GF-D8 (cell line): ENCODE measurements at regions not wholly inside any gene's neighbourhood (a gene's known extent, or its start where the extent isn't known, plus 50 kb on each side); places are given as distances from the start of the nearest gene placed in this dataset.

Source experiments
- DNase-seq: peaks from one replicate; lab custom pipeline; 2025; lab: John Stamatoyannopoulos, UW

DNA sequence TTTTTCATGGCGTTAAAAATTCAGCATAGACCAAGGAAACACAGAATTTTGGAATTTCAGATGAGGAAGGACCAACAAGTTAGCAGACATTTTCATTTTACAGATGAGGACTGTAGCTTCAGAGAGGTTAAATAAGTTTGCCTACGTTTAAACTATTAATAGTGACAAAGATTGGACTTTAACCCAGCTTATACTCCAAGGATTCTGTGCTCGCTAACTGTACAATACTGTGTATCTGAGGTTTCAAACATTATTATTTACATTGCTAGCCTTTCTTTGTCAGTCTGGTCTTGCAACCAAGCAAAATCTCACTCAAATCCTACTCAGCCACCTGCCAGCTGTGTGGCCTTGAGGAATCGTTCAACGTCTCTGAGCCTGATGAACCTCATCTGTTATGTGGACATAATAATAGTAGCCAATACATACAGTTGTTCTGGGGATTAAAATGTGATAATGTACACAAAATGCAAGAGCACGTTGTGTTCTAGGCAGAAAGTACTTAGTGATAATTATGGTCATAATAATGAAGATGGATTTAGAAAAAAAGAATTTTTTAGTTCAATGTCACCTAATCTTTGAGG is 462.4 kb upstream of the TRIB2 start:
- no peak for DNase-seq

DNA sequence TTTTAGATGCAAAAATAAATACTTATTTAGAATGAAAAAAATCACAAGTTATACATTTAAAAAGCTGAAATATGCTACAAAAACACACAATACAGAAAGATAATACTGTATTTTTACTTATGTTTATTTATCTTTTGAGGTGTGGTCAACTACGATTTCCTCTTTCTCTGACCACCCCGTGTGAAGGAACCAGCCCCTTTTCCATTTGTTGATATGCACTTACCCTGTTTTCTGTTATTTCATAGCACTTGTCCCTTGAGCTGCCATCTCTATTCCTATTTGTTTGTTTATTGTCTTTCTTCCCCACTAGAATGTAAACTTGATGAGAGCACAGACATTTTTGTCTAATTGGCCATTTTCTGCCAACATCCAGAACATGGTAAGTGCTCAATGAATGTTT is 460.5 kb upstream of the TRIB2 start:
- DNase-seq, result no peak

DNA sequence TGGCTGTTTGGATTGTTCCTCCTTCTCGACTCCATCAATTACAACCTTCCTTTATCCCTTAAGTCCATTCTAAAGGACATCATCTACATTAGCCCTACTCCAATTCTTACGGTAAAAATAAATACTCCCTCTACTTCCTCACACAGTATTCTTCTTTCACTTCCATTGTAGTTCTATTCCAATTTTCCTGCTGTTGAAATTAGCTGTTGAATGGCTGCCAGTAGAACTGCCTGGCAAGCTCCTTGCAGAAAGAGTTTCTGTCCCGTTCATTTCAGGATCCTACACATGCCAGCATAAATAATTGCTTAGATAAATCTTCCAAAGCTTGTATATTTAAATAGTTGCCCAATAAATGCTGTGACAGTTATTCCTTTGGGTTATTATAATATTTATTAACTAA is 459.3 kb upstream of the TRIB2 start:
- DNase-seq, result no peak

DNA sequence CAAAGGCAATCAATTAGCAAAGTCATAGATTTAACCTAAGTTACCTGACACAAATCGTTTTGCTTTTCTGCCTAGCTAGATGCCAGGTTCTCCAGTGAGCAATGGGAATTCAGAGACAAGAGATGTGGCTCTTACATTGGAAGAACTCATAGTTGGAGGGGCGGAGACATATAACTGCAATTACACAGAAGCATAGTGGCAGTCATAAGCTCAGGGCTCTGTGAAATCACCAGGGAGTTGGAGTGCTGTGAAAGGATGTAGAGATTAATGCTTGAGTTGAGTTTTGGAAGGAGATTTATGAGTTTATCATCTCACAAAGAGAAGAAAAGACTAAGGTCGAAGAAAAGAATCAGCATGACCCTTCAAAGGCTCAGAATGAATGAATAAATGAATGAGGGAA is 457.2 kb upstream of the TRIB2 start:
- DNase-seq, result no peak

DNA sequence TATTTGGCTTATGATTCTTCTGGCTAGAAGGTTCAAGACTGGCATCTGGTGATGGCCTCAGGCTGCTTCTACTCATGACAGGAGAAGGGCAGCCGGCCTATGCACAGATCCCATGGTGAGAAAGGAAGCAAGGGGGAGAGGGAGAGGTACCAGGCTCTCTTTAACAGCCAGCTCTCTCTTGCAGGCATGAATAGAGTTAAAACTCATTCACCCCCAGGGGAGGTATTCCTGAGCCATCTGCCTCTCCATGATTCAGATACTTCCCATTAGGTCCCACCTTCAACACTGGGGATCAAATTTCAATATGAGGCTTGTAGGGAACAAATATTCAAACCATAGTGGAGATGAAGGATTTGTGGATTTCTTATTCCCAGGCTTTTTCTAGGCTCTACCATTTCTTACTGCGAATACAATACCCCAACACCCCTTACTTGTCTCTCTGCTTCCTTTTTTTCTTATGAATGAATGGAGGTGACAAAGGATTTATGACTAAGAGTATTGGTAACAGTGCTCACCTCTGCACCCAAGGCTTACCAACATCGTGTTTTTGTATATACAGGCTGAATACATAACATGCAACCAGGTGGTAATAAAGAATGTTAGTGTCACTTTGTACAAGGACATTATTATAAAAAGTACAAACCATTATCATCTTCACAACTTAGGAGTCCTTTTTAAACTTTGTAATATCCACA is 454.6 kb upstream of the TRIB2 start:
- DNase-seq, result no peak

DNA sequence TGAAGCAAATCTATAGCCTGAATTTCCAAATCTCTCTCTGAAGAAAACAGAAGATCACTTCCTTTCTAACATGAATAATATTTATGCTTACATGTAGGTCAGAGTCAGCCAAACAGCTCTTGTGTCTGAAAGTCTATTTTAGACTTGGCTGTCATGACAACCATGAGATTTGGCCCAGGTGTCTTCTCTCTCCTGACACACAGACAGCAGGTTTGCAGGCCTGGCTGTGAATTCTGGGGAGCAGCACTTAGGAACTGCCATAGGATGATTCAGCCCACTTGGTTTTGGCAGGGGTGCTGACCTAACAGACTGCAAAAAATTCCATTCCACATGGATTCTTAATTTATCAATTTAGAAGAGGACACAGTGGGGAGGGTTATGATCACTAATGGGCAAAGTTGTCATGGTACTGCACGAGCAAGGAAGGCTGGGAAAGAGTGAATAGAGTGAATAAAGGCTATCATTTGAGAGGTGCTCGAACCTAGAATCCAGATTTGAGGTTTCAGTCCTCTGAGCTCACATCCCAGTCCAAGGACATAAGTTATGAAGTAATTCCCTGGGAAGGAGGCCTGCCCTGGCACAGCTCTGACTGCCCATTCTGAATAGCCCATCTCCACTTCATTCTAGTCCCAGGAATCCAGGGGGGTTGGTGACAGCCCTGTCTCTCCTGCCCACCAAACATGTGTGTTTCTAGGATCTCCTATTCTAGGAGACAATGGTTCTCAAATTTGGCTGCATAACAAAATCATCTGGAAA is 453.9 kb upstream of the TRIB2 start:
- no peak for DNase-seq

DNA sequence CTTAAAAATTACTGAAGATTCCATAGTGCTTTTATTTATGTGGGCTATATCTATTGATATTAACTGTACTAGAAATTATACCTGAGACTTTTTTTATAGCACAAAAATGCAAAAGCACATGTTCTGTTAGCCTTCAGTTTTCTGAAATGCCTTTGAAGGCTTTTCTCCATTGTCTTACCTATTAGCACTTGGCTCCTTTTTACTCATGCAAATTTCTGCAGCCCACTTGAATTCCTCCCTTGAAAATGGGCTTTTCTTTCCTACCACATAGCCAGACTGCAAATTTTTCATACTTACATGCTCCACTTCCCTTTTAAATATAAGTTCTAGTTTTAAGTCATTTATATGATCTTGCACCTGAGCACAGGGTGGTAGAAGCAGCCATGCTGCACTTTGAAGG is 453.0 kb upstream of the TRIB2 start:
- DNase-seq, result no peak

DNA sequence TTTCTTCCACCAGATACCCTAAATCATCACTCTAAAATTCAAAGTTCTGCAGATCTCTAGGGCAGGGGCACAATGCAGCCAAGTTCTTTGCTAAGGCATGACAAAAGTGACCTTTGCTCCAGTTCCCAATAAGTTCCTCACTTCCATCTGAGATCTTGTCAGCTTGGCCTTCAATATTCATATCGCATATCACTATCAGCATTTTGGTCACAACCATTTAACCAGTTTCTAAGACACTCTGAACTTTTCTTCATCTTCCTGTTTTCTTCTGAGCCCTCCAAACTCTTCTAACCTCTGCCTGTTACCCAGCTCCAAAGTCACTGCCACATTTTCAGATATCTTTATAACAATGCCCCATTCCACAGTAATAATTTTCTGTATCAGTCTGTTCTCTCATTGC is 452.6 kb upstream of the TRIB2 start:
- no peak for DNase-seq

DNA sequence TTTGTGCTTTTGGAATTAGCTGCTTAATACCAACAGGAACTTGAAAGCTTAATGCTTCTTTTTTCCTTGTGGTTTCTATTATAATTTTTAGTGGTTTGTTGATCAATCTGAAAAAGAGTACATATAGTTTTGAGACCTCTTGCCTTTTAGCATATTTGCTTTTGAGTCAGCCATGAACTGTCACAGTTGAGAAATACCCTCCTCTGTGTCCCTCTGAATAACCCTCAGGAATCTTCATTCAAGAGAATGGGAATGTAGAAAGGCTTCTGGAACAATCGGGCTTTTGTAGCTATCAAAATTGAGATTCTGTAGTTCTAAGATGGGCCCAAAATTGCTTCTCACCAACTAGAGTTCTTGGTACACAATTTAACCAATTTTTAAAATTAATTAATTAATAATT is 451.1 kb upstream of the TRIB2 start:
- no peak for DNase-seq

DNA sequence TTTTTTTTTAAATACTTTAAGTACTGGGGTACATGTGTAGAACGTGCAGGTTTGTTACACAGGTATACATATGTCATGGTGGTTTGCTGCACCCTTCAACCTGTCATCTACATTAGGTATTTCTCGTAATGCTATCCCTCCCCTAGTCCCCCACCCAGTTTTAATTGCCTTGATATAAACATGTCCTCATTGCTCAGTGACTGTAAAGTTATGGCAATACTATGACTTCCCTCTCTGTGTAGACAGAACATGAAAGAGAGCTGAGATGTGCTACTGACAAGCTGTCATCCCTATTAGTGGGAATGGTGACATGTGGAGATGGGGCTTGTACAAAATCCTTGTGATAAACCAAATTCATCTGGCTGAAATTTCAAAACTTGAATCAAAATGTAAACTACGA is 449.7 kb upstream of the TRIB2 start:
- DNase-seq, result no peak

DNA sequence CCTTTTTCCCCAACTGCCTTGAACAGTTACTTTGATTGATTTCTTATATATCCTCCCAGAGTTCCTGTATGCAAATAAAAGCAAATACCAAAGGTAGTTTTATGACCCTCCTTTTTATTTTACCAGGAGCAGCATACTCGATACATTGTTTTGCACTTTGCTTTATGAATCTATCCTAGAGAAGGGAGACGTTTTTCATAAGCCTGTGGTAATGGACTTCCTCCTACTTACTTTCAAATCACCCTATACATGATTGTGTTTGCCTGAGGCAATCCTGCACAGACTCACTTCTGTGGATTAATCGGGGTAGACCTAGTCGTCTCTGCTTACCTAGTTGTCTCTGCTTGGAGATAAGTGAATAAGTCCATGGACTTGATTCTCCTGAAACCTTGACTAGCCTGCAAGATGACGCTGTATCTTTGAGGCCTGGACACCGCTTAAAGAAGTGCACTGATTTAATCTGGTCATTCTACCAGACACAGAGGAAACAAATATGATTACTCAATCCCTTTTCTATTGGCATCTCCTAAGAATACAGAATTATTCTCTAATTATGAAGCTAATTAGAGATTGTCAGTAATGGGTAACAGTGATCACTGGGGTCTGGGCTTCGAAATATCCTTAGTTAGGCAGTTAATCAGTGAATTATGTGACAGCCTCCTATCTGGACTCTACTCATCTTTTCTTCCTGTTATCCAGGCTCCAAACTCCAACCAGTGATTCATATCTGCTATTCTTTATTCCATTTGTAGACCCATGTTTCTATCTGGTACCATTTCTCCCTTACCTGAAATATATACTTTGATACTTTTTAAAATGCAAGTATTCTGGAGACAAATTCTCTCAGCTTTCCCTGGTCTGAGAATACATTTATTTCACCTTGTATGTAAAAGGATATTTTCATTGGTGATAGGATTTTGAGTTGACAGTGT is 447.4 kb upstream of the TRIB2 start:
- DNase-seq, result no peak

DNA sequence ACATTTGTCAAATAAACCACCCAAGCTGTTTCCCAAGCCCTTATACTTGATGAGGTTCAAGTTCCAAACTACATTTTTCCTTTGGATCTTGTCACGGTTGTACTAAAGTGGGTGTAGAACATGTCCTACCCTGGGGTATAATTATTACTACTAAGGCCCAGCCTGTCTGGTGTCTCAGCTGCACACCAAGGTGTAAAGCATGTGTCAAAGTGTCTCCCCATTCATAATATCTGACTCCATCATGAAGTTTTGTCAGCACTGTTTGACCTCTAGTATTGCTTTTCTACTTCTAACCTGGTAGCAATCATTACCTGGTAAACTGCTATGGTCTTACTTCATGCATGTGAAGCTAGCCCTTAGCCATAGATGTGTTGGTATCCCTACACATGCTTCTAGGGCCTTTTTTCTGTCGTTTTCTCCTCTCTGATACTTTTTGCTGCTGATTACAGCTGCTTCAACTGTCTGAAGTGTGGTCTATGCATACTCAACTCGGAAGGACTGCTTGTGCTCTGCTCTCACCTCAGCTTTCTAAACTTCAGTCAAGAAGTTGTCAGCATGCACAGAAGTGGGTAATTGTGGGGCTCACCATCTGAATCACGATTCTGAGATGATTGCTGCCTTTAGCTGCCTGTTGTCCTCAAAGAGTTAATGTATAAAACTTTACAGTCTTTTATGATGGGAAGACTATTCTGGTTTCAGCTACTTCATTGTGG is 445.7 kb upstream of the TRIB2 start:
- DNase-seq, result no peak

DNA sequence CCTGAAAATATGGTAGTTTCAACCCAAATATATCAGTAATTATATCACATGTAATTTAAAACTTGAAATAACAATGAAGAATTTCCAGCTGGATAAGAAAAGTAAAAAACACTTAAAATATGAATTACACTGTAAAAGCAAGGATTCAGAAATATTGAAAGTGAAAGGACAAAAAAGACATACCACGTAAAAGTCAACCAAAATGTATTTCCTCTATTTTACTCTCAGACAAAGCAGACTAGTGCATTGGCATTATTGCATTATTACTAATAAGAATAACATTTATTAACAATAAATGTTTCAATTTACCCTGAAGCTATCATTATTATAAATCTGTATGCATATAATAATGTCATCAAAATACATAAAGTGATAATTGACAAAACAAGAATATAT is 445.1 kb upstream of the TRIB2 start:
- DNase-seq, result no peak

DNA sequence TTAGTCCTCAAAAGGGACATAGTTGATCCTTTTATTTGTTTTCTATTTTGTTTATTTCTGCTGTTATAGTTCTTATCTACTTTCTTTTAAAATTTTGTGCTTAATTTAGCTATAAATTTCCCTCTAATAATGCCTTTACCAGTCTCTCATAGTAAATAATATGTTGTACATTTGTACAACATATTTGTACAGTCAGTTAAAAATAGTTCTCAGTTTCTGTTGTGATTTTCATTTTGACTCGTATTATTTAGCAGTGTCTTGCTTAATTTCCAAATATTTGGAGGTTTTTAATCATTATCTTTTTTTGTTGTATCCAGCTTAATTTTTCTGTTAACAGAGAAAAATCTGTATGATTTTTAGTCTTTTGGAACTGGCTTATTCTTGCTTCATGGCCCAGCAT is 443.6 kb upstream of the TRIB2 start:
- no peak for DNase-seq

DNA sequence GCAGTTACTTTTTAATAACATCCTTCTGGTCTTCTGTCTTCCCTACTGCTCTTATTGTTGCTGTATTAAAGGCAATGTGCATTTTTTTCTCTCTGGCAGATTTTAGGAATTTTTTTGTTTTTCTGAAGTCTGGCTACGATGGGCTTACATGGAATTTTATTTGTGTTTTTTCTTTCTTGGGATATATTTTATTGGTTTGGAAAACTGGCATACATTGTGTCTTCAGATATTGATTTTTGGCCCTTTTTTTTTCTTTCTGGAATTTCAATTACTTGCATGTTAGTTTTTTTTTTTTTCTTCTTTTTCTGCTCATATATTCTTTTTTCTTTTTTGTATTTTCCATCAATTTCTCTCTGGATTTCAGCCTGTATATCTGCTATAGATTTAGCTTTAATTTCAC is 442.1 kb upstream of the TRIB2 start:
- no peak for DNase-seq

DNA sequence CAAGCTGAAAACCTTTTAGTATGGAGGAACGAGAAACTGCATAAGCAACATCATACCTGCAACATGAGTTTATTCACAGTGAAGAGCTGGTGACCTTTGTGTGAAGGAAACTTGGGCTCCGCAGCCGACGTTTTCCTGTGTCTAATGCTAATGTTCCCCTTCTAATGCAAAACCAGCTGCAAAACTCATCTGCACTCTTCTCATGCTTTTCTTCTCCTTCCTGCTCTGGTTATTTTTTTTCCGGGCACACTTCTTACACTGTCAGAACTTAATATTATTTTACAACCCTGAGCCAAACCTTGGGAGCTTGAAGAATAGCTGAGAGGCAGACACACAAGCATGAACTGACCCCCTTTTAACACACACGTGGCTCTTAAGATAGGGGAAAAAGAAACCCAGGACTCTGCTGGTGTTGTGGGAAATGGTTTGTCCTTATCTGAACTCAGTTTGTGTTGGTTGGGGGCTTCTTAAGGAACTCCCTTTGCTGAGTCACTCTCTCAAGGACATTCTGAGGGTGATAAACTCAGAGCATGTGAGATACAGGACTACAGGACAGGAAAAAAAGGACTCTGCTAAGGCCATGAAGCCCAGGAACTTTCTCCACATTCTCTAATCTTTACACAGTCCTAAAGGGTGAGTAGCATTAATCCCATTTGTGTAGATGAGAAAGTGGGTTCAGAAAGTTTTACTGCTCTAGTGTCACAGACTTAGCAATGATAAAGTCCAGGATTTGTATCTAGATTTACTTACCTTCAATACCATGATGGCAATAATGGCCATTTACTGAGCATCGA is 439.3 kb upstream of the TRIB2 start:
- no peak for DNase-seq

DNA sequence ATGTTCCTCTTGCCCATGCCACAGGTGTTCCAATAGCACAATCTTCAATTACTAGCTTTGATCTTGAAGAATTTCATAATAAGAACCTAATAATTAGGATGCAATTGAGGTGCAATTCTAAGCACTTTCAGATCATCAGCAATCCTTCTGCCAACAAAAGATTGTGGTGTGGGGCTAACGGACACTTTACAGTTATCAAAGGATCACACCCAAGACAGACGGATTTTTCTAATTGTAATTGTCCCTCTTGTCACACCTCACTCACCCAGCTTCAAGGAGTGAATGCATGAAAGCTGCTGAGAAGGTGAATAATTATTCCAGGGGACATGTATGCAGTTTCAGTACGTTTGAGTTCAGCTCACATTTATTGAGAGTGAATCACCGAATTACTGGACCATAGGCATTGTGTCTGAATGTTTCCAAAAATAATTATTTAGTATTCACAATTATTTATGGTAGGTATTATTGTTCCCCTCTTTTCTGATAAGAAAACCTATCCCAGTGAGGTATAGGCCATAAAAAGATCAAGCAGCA is 438.5 kb upstream of the TRIB2 start:
- DNase-seq, result no peak

DNA sequence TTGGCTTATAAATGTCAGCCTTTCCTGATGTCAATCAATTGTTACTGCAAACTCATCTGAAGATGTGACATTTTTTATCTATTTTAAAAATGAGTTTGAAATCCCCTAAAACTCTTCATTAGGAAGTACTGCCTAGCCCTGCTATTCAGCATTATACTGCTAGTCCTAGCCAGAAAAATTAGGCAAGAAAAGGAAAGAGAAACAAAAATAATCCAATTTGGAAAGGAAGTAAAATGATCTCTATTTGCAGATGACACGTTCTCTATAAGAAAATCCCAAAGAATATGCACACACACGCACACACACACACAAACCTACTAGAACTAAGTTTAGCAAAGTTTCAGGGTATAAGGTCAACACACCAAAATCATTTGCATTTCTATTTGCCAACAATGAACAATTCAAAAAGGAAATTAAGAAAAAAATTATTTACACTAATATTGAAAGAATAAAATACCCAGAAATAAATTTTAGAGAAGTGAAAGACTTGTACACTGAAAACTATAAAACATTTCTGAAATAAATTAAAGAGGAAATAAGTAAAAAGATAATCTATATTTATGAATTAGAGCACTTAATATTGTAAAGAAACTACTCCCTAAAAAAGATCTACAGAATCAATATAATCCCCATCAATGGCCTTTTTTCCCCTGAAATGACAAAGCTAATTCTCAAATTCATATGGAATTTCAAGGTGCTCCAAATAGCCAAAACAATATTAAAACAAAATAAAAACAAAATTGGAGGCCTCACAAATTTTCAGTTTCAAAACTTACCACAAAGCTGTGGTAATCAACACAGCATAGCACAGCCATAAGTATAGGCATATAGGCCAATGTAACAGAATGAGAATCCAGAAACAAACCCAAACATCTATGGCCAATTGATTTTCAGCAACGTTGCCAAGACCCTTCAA is 433.7 kb upstream of the TRIB2 start:
- no peak for DNase-seq

DNA sequence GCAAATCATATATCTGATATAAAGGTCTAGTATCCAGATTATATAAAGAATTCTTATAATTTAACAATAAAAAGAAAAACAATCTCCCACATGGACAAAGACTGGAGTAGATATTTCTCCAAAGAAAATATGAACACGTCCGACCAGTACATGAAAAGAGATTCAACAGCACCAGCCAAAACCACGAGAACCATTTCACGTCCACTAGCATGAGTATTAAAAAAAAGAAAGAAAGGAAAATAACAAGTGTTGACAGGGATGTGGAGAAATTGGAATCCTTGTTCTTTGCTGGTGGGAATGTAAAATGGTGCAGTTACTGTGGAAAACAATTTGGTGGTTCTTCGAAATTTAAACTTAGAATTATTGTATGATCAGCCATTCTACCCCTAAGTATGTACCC is 432.7 kb upstream of the TRIB2 start:
- DNase-seq, result no peak

DNA sequence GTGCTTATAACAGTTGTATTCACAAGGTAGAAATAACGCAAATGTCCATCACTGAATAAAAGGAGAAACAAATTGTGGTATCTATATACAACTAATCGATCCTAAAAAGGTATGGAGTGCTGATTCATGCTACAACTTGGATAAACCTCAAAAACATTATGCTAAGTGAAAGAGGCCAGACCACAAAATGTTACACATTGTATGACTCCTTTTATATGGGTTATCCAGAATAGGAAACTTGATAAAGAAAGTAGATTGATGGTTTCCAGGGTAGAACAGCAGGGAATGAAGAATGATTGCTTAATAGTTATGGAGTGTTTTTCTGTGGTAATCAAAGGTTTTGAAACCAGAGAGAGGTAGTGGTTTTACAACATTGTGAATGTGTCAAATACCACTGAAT is 432.2 kb upstream of the TRIB2 start:
- DNase-seq, result no peak
